ENCODE measurements at regions not wholly inside any gene's neighbourhood (a gene's known extent, or its start where the extent isn't known, plus 50 kb on each side); places are given as distances from the start of the nearest gene placed in this dataset.

DNA sequence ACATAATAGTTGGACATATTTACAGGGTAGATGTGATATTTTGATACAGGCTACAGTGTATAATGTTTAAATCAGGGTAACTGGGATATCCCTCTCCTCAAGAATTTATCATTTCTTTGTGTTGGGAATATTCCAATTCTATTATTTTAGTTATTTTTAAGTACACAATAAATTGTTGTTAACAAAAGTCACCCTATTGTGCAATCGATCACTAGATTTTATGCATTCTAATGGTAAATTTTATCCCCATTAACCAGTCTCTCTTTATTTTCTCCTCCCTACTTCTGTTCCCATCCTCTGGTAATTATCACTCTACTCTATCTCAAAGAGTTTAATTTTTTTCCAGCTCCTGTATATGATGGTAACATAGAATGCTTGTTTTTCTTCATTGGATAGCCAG is 1631.9 kb upstream of the PABPC4L start:
- H3K36me3 Mint-ChIP-seq (ENCODE audit: low read depth), result no peaks in the 10 kb centered on the region
- no peaks in the 10 kb centered on the region for H3K9me3 Mint-ChIP-seq
- H3K27ac Mint-ChIP-seq, result no peak overlapping the region
- no peaks in the 10 kb centered on the region for H3K27me3 Mint-ChIP-seq (ENCODE audit: low read depth)
- H3K4me3 Mint-ChIP-seq, result no peak overlapping the region
- H3K4me1 Mint-ChIP-seq, result no peaks in the 10 kb centered on the region
- TF ChIP-seq, protein P1, sequence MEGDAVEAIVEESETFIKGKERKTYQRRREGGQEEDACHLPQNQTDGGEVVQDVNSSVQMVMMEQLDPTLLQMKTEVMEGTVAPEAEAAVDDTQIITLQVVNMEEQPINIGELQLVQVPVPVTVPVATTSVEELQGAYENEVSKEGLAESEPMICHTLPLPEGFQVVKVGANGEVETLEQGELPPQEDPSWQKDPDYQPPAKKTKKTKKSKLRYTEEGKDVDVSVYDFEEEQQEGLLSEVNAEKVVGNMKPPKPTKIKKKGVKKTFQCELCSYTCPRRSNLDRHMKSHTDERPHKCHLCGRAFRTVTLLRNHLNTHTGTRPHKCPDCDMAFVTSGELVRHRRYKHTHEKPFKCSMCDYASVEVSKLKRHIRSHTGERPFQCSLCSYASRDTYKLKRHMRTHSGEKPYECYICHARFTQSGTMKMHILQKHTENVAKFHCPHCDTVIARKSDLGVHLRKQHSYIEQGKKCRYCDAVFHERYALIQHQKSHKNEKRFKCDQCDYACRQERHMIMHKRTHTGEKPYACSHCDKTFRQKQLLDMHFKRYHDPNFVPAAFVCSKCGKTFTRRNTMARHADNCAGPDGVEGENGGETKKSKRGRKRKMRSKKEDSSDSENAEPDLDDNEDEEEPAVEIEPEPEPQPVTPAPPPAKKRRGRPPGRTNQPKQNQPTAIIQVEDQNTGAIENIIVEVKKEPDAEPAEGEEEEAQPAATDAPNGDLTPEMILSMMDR (IDR thresholded peaks at IDR 0.05; ENCODE audit: unreplicated experiment in 3 of 3), result no peak

DNA sequence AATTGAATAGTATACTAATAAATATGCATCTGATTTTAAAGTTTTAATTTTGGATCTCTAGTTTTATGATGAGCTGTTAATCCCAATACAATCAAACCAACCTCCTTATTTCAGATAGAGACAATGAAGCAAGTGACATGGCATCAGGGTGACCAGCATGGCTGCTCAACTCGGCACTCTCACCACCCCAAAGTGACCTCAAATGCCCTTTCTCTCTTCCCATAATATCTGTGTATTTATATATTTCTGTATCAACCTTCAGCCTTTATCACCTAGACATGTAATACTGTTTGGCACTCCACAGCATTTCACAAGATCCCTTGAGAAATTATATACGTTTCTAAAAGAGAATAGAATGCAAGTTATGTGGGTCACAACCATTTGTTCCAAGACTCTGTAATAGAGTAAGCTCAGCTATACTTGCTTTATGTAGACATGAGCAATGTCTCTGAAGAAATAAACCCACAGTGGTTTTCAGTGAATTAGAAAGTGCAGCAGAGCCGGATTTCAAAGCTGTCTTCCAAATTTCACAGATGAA is 1623.2 kb upstream of the PABPC4L start:
- H3K27ac Mint-ChIP-seq, result no peak overlapping the region
- H3K9me3 Mint-ChIP-seq, result no peaks in the 10 kb centered on the region
- no peaks in the 10 kb centered on the region for H3K4me1 Mint-ChIP-seq
- TF ChIP-seq, protein P1 (IDR thresholded peaks at IDR 0.05; ENCODE audit: unreplicated experiment in 3 of 3), result no peak
- H3K36me3 Mint-ChIP-seq (ENCODE audit: low read depth), result no peaks in the 10 kb centered on the region
- H3K4me3 Mint-ChIP-seq, result no peak overlapping the region
- H3K27me3 Mint-ChIP-seq (ENCODE audit: low read depth), result no peaks in the 10 kb centered on the region

DNA sequence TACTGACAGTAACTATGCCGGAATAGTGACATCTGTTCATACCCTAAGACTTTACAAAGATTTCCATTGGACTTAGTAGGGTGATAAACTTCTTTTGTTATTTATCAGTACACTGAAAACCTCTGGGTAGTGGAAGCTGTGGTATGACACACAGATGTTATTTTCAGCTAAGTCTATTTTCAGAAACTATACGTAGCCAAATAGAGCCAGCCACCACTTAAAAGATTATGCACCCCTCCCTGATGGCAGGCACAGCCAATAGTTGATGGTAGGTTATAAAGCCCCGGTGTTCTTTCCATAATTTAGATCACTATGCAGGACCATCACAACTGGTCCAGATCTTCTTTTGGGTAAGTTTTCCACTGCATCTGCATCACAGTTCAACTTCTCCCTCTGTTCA is 1603.2 kb upstream of the PABPC4L start:
- Mint-ChIP-seq H3K27me3 (ENCODE audit: low read depth) (no peaks in the 10 kb centered on the region), H3K27ac (no peak overlapping the region), H3K4me1 (no peaks in the 10 kb centered on the region), H3K4me3 (no peak overlapping the region), H3K9me3 (no peaks in the 10 kb centered on the region), H3K36me3 (ENCODE audit: low read depth) (no peaks in the 10 kb centered on the region)
- TF ChIP-seq, protein P1 (IDR thresholded peaks at IDR 0.05; ENCODE audit: unreplicated experiment in 3 of 3), result no peak

DNA sequence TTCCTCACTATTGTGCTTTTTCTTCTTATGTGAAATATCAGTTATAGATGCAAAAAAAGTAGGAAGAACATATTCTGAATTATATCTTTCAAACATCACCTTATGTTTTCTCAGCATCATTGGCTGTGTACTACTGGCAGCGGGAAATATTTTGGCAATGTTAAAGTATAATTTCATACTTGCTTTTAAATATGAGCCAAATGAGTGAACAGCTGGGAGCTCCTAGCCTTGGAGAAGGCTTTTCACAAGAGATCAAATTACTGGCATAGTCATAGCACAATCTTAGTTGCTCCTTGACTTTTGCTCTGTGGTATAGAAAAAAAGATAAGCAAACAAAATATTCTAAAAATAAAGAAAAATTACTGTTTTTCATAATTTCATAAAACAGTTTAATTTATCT is 1575.8 kb upstream of the PABPC4L start:
- TF ChIP-seq, protein P1 (IDR thresholded peaks at IDR 0.05; ENCODE audit: unreplicated experiment in 3 of 3), result no peak
- Mint-ChIP-seq H3K27me3 (ENCODE audit: low read depth) (no peaks in the 10 kb centered on the region), H3K27ac (no peak overlapping the region), H3K4me1 (peaks cover 6% of the 10 kb centered on the region), H3K36me3 (ENCODE audit: low read depth) (no peaks in the 10 kb centered on the region), H3K9me3 (peaks cover 5% of the 10 kb centered on the region), H3K4me3 (no peak overlapping the region)

DNA sequence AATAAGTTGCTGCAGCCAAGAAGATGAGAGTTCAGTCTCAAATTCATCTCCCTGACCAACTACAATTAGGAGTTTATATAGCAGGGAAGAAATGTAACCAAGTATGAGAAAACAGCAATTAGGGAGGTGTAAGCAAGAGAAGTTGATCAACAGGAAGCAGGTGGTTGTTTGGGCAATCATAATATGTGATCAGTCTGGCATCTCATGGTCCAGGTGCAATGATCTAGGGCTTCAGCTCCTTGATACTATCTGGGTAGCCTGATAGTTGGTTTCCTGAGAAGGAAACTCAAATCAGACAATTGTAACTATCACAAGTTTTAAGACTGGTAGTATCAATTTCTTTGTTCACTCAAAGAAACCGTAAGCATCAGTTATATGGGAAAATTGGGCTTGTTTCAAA is 1574.3 kb upstream of the PABPC4L start:
- TF ChIP-seq, protein P1 (IDR thresholded peaks at IDR 0.05; ENCODE audit: unreplicated experiment in 3 of 3), result no peak
- no peak overlapping the region for H3K27ac Mint-ChIP-seq
- peaks cover 5% of the 10 kb centered on the region for H3K9me3 Mint-ChIP-seq
- H3K4me3 Mint-ChIP-seq, result no peak overlapping the region
- H3K27me3 Mint-ChIP-seq (ENCODE audit: low read depth), result no peaks in the 10 kb centered on the region
- peaks cover 6% of the 10 kb centered on the region for H3K4me1 Mint-ChIP-seq
- no peaks in the 10 kb centered on the region for H3K36me3 Mint-ChIP-seq (ENCODE audit: low read depth)

DNA sequence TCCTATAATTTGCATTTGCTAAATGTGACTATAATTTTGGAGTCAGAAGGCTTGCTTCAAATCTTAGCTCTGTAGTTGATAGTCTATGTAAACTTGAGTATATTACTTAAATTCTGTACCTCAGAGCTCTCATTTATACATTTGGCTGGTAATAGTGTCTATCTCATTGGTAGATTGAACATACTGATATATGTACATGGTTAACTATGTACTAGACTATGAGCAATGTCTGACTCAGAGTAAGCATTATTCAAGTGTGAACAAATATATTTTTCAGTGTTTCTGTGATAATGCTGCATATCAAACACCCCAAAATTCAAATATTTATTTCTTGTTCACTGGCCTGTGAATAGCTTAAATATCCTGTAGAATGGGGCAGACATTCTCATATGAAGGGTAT is 1568.9 kb upstream of the PABPC4L start:
- TF ChIP-seq, protein P1 (IDR thresholded peaks at IDR 0.05; ENCODE audit: unreplicated experiment in 3 of 3), result no peak
- H3K9me3 Mint-ChIP-seq, result peaks cover 10% of the 10 kb centered on the region
- H3K27ac Mint-ChIP-seq, result no peak overlapping the region
- H3K4me3 Mint-ChIP-seq, result no peak overlapping the region
- no peaks in the 10 kb centered on the region for H3K27me3 Mint-ChIP-seq (ENCODE audit: low read depth)
- H3K4me1 Mint-ChIP-seq, result no peaks in the 10 kb centered on the region
- no peaks in the 10 kb centered on the region for H3K36me3 Mint-ChIP-seq (ENCODE audit: low read depth)

Data from nephron (organoid).